Keratinocyte (primary cell): ENCODE measurements at regions not wholly inside any gene's neighbourhood (a gene's known extent, or its start where the extent isn't known, plus 50 kb on each side); places are given as distances from the start of the nearest gene placed in this dataset.
"Not testable (repeated sequence)": the region's sequence is repeated elsewhere in the genome, so short reads cannot be mapped to it uniquely, and the experiment has no call there.

Experiments used
- DNase-seq: peaks from one replicate; pipeline ENCODE4 v3.0.0-alpha.2; 2011; ENCODE audit warnings: low read depth, missing footprints, low spot score
- FAIRE-seq: peaks from 2 replicates; lab custom pipeline; 2011; peaks lifted over from hg19 to GRCh38; lab: Jason Lieb, UNC
- H2AFZ ChIP-seq: 2 replicates; pipeline ENCODE4 v1.6.0; 2012; ENCODE audit warnings: low read length, control low read depth, inconsistent platforms; ENCODE audit not compliant: control insufficient read depth
- H3K27ac ChIP-seq: 2 replicates; pipeline ENCODE4 v1.5.1; 2011; ENCODE audit warnings: low read length; ENCODE audit not compliant: control insufficient read depth, insufficient read depth
- H3K27me3 ChIP-seq: 3 replicates; pipeline ENCODE4 v1.6.0; 2011; ENCODE audit warnings: low read length; ENCODE audit not compliant: control insufficient read depth, insufficient read depth; ENCODE audit errors: extremely low read depth
- H3K36me3 ChIP-seq, 2 experiments: 2 replicates in 1 of 2; 3 replicates in 1 of 2; pipeline ENCODE4 v1.5.1; 2011; ENCODE audit warnings: low read length in 2 of 2, mild to moderate bottlenecking in 1 of 2; ENCODE audit not compliant: control insufficient read depth in 2 of 2, insufficient read depth in 2 of 2; ENCODE audit errors: extremely low read depth in 1 of 2
- H3K4me1 ChIP-seq: 3 replicates; pipeline ENCODE4 v1.5.1; 2011; ENCODE audit warnings: low read length; ENCODE audit not compliant: control insufficient read depth, insufficient read depth; ENCODE audit errors: extremely low read depth
- H3K4me2 ChIP-seq: 3 replicates; pipeline ENCODE4 v1.6.0; 2011; ENCODE audit warnings: low read depth, low read length; ENCODE audit not compliant: control insufficient read depth, insufficient read depth; ENCODE audit errors: extremely low read depth
- H3K4me3 ChIP-seq, 3 experiments: fragments of 200-600 bp in 1 of 3; sonication (generic) in 1 of 3; 2 replicates in 2 of 3; 3 replicates in 1 of 3; pipeline ENCODE4 v1.5.1; 2011 to 2016; ENCODE audit warnings: low read length in 3 of 3, mild to moderate bottlenecking in 3 of 3, control low read depth in 2 of 3, inconsistent platforms in 1 of 3, low read depth in 1 of 3, mixed read lengths in 1 of 3, mixed run types in 1 of 3, moderate library complexity in 1 of 3; ENCODE audit not compliant: control insufficient read depth in 2 of 3, insufficient read depth in 2 of 3; ENCODE audit errors: extremely low read depth in 1 of 3
- H3K79me2 ChIP-seq: 2 replicates; pipeline ENCODE4 v1.6.0; 2012; ENCODE audit warnings: low read length; ENCODE audit not compliant: control insufficient read depth, insufficient read depth
- H3K9ac ChIP-seq: 3 replicates; pipeline ENCODE4 v1.6.0; 2011; ENCODE audit warnings: low read length; ENCODE audit not compliant: control insufficient read depth, insufficient read depth; ENCODE audit errors: extremely low read depth
- H3K9me1 ChIP-seq: 3 replicates; pipeline ENCODE4 v1.6.0; 2011; ENCODE audit warnings: low read length; ENCODE audit not compliant: control insufficient read depth, insufficient read depth; ENCODE audit errors: extremely low read depth
- H3K9me3 ChIP-seq: 2 replicates; pipeline ENCODE4 v1.5.1; 2012; ENCODE audit warnings: low read depth, low read length; ENCODE audit not compliant: control insufficient read depth
- H4K20me1 ChIP-seq: 3 replicates; pipeline ENCODE4 v1.6.0; 2011; ENCODE audit warnings: low read length; ENCODE audit not compliant: control insufficient read depth, insufficient read depth; ENCODE audit errors: extremely low read depth
- CTCF ChIP-seq, 3 experiments: IDR thresholded peaks in 1 of 3; conservative IDR thresholded peaks in 1 of 3; optimal IDR thresholded peaks in 1 of 3; 2 replicates in 2 of 3; 3 replicates in 1 of 3; pipeline versions ENCODE3 to v1.5.1; 2011; ENCODE audit warnings: low read length in 3 of 3, mild to moderate bottlenecking in 3 of 3, moderate library complexity in 2 of 3, control low read depth in 1 of 3, inconsistent platforms in 1 of 3; ENCODE audit not compliant: insufficient read depth in 2 of 3; ENCODE audit errors: extremely low read depth in 1 of 3
- EZH2 ChIP-seq: IDR thresholded peaks from one replicate; pipeline ENCODE4 v1.6.1; 2012; ENCODE audit warnings: inconsistent platforms, mild to moderate bottlenecking, low read length, moderate library complexity
- dilution Hi-C: fragments of 300-500 bp; cut with MboI; formaldehyde crosslinking; loops from one replicate; pipeline ENCODE4 v1.7.0; 2020; ENCODE audit warnings: low sequenced_read_pairs; ENCODE audit not compliant: extremely low pct_ligation_motif_present

GRCh38 chr10:107952649-107953556, 788.4 kb upstream of the SORCS1 start:
- H3K27ac ChIP-seq: no peak overlapping the region
- H3K4me1 ChIP-seq: no peaks in the 10 kb centered on the region
- no peak overlapping the region for H3K4me2 ChIP-seq
- no peak for DNase-seq
- no peaks in the 10 kb centered on the region for H3K36me3 ChIP-seq
- dilution Hi-C loops: no loop called here
- H2AFZ ChIP-seq: no peak overlapping the region
- H3K9ac ChIP-seq: no peak overlapping the region
- H3K27me3 ChIP-seq: no peaks in the 10 kb centered on the region
- no peak for FAIRE-seq
- no peaks in the 10 kb centered on the region for H3K9me1 ChIP-seq
- H3K9me3 ChIP-seq: no peaks in the 10 kb centered on the region
- no peaks in the 10 kb centered on the region for H4K20me1 ChIP-seq
- TF ChIP-seq CTCF (optimal IDR thresholded peaks at IDR 0.05 in 1 of 3, IDR thresholded peaks at IDR 0.05 in 1 of 3, conservative IDR thresholded peaks at IDR 0.05 in 1 of 3; ENCODE audit: extremely low read depth in 1 of 3, insufficient read depth in 2 of 3, low read length in 3 of 3): no peak
- TF ChIP-seq EZH2: no peak
- no peaks in the 10 kb centered on the region for H3K79me2 ChIP-seq
- H3K4me3 ChIP-seq: no peak overlapping the region

GRCh38 chr10:107950411-107951062, 786.0 kb upstream of the SORCS1 start:
- H2AFZ ChIP-seq, DNase-seq, H3K36me3 ChIP-seq, H3K27me3 ChIP-seq, H3K9me3 ChIP-seq, H3K9me1 ChIP-seq, H4K20me1 ChIP-seq, H3K4me2 ChIP-seq, H3K4me1 ChIP-seq, dilution Hi-C loops, H3K79me2 ChIP-seq, FAIRE-seq, H3K27ac ChIP-seq, H3K4me3 ChIP-seq, H3K9ac ChIP-seq: not testable (repeated sequence)
